ENCODE measurements at regions not wholly inside any gene's neighbourhood (a gene's known extent, or its start where the extent isn't known, plus 50 kb on each side); places are given as distances from the start of the nearest gene placed in this dataset.
A peak's percentile ranks its signal among the peaks of the same experiment; 100 is the strongest.

- DNase-seq (ENCODE audit: low read depth in 2 of 2) = peak in 1 of 2 donors; percentile 27
- no peaks in the 10 kb centered on the region for H3K27me3 ChIP-seq (ENCODE audit: control insufficient read depth, insufficient read depth, low read length)
- H3K9me3 ChIP-seq (ENCODE audit: control insufficient read depth, insufficient read depth, low read depth, low read length) = no peaks in the 10 kb centered on the region
- H2AFZ ChIP-seq (ENCODE audit: low read length) = no peak overlapping the region
- no peak overlapping the region for H3K9ac ChIP-seq (ENCODE audit: insufficient read depth, low read length)
- no peak overlapping the region for H3K27ac ChIP-seq (ENCODE audit: insufficient read depth, low read length)
- H3K4me1 ChIP-seq (ENCODE audit: control insufficient read depth, extremely low read depth, insufficient read depth, low read length) = peaks cover 3% of the 10 kb centered on the region
- no peaks in the 10 kb centered on the region for H4K20me1 ChIP-seq (ENCODE audit: control insufficient read depth, extremely low read depth, insufficient read depth, low read length)
- TF ChIP-seq, protein P1, sequence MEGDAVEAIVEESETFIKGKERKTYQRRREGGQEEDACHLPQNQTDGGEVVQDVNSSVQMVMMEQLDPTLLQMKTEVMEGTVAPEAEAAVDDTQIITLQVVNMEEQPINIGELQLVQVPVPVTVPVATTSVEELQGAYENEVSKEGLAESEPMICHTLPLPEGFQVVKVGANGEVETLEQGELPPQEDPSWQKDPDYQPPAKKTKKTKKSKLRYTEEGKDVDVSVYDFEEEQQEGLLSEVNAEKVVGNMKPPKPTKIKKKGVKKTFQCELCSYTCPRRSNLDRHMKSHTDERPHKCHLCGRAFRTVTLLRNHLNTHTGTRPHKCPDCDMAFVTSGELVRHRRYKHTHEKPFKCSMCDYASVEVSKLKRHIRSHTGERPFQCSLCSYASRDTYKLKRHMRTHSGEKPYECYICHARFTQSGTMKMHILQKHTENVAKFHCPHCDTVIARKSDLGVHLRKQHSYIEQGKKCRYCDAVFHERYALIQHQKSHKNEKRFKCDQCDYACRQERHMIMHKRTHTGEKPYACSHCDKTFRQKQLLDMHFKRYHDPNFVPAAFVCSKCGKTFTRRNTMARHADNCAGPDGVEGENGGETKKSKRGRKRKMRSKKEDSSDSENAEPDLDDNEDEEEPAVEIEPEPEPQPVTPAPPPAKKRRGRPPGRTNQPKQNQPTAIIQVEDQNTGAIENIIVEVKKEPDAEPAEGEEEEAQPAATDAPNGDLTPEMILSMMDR (conservative IDR thresholded peaks at IDR 0.05 in 1 of 2, IDR thresholded peaks at IDR 0.05 in 1 of 2; ENCODE audit: low read depth in 1 of 2, low read length in 2 of 2) = no peak
- TF ChIP-seq EZH2 (IDR thresholded peaks at IDR 0.05; ENCODE audit: low read length, missing control alignments) = no peak
- H3K79me2 ChIP-seq (ENCODE audit: control insufficient read depth, insufficient read depth, low read length) = no peaks in the 10 kb centered on the region
- H3K36me3 ChIP-seq (ENCODE audit: control insufficient read depth, insufficient read depth, low read length) = no peaks in the 10 kb centered on the region
- H3K4me3 ChIP-seq (replicated peaks in 1 of 4; ENCODE audit: control extremely low read depth in 1 of 4, insufficient read depth in 1 of 4, low read depth in 3 of 4, low read length in 4 of 4) = no peak overlapping the region
- no peak overlapping the region for H3K4me2 ChIP-seq (ENCODE audit: extremely low read depth, insufficient read depth, low read length)
Measured at GRCh38 chr6:118722829-118723813, 71.7 kb upstream of the CEP85L start.

DNA sequence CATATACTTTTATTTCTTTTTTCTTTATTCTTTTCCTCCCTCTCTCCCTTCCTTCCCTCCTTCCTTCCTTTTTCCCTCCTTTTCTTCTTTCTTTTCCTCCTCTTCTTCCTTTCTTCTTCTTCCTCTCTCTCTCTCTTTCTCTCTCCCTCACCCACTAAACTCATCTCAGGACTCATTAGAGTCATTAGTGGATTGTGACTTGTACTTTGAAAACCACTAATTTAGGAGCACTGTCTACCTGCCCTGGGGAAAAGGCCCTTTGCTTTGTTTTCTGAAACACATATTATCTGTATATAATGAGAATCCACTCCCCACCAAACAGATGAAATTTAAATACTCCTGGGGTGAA is 68.7 kb upstream of the CEP85L start:
- TF ChIP-seq, protein P1 (conservative IDR thresholded peaks at IDR 0.05 in 1 of 2, IDR thresholded peaks at IDR 0.05 in 1 of 2; ENCODE audit: low read depth in 1 of 2, low read length in 2 of 2) = no peak
- no peak for TF ChIP-seq EZH2 (IDR thresholded peaks at IDR 0.05; ENCODE audit: low read length, missing control alignments)
- Histone ChIP-seq H3K79me2 (ENCODE audit: control insufficient read depth, insufficient read depth, low read length) (no peaks in the 10 kb centered on the region), H3K4me1 (ENCODE audit: control insufficient read depth, extremely low read depth, insufficient read depth, low read length) (peaks cover 3% of the 10 kb centered on the region), H2AFZ (ENCODE audit: low read length) (no peak overlapping the region), H3K9ac (ENCODE audit: insufficient read depth, low read length) (no peak overlapping the region), H3K27ac (ENCODE audit: insufficient read depth, low read length) (no peak overlapping the region), H3K4me2 (ENCODE audit: extremely low read depth, insufficient read depth, low read length) (no peak overlapping the region), H4K20me1 (ENCODE audit: control insufficient read depth, extremely low read depth, insufficient read depth, low read length) (no peaks in the 10 kb centered on the region), H3K36me3 (ENCODE audit: control insufficient read depth, insufficient read depth, low read length) (no peaks in the 10 kb centered on the region), H3K4me3 (replicated peaks in 1 of 4; ENCODE audit: control extremely low read depth in 1 of 4, insufficient read depth in 1 of 4, low read depth in 3 of 4, low read length in 4 of 4) (no peak overlapping the region), H3K9me3 (ENCODE audit: control insufficient read depth, insufficient read depth, low read depth, low read length) (no peaks in the 10 kb centered on the region), H3K27me3 (ENCODE audit: control insufficient read depth, insufficient read depth, low read length) (no peaks in the 10 kb centered on the region)
- no peak for DNase-seq (ENCODE audit: low read depth in 2 of 2)

DNA sequence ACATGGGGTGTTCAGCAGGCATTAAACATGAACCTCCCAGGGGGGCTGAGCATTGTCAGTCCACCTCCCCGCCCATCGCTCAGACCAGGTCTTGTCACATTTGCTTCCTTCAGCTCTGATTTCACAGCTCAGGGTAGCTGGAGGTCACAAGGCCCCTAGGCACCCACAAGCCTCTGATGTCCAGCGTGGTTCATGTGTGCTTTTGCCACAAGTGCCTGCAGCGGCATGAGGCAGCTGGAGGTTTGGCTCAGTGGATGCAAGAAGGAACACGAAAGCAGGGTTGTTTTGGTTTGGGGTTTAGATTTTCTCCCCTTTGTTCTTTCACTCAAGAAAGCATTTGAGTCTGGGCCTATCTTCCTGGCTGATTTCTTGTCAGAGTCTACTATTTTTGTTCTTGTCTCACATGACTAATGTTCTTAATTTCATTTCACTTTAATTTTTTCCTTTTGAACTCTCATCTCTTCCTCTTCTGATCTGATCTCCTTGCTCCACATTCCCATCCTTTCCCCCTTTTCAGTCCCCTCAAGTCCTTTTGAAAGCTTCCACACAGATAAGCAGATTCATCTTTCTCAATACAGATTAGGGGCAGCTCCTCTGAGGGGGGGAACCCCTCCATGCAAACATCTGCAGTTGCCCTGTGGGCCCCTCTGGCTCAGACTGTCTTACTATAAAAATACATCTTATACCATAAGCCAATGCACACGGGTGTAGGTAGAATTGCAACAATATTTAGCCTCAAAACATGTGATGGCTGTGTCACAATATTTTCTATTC is 68.1 kb upstream of the CEP85L start:
- H3K27me3 ChIP-seq (ENCODE audit: control insufficient read depth, insufficient read depth, low read length) = no peaks in the 10 kb centered on the region
- no peak overlapping the region for H3K4me2 ChIP-seq (ENCODE audit: extremely low read depth, insufficient read depth, low read length)
- no peaks in the 10 kb centered on the region for H3K79me2 ChIP-seq (ENCODE audit: control insufficient read depth, insufficient read depth, low read length)
- H3K36me3 ChIP-seq (ENCODE audit: control insufficient read depth, insufficient read depth, low read length) = no peaks in the 10 kb centered on the region
- no peak overlapping the region for H3K4me3 ChIP-seq (replicated peaks in 1 of 4; ENCODE audit: control extremely low read depth in 1 of 4, insufficient read depth in 1 of 4, low read depth in 3 of 4, low read length in 4 of 4)
- no peak overlapping the region for H2AFZ ChIP-seq (ENCODE audit: low read length)
- H4K20me1 ChIP-seq (ENCODE audit: control insufficient read depth, extremely low read depth, insufficient read depth, low read length) = no peaks in the 10 kb centered on the region
- H3K9ac ChIP-seq (ENCODE audit: insufficient read depth, low read length) = no peak overlapping the region
- no peak for DNase-seq (ENCODE audit: low read depth in 2 of 2)
- H3K27ac ChIP-seq (ENCODE audit: insufficient read depth, low read length) = no peak overlapping the region
- H3K9me3 ChIP-seq (ENCODE audit: control insufficient read depth, insufficient read depth, low read depth, low read length) = no peaks in the 10 kb centered on the region
- H3K4me1 ChIP-seq (ENCODE audit: control insufficient read depth, extremely low read depth, insufficient read depth, low read length) = peaks cover 3% of the 10 kb centered on the region
- TF ChIP-seq, protein P1 (conservative IDR thresholded peaks at IDR 0.05 in 1 of 2, IDR thresholded peaks at IDR 0.05 in 1 of 2; ENCODE audit: low read depth in 1 of 2, low read length in 2 of 2) = no peak
- no peak for TF ChIP-seq EZH2 (IDR thresholded peaks at IDR 0.05; ENCODE audit: low read length, missing control alignments)
